AG04450 (cell line): ENCODE measurements at regions not wholly inside any gene's neighbourhood (a gene's known extent, or its start where the extent isn't known, plus 50 kb on each side); places are given as distances from the start of the nearest gene placed in this dataset.

Experiments
- CTCF ChIA-PET: fragments of 300-600, 350-600 bp; formaldehyde crosslinking; extraction: SDS; loops from one replicate; lab custom pipeline; 2022; ENCODE audit warnings: antibody characterized with exemption, inconsistent platforms; lab: Charles Lee
- POLR2A ChIA-PET: fragments of 350-600 bp; formaldehyde crosslinking; extraction: SDS; loops from one replicate; lab custom pipeline; 2021; ENCODE audit warnings: antibody characterized with exemption, inconsistent platforms; lab: Yijun Ruan, JAX
- DNase-seq: peaks from one replicate; pipeline ENCODE4 v3.0.0-alpha.2; 2011; ENCODE audit warnings: low read depth, low spot score
- H3K27ac ChIP-seq: one replicate; pipeline ENCODE4 v1.5.1; 2012; ENCODE audit warnings: low read depth, low read length, control low read depth
- H3K27me3 ChIP-seq: one replicate; pipeline ENCODE4 v1.6.0; 2012; ENCODE audit warnings: low read length; ENCODE audit not compliant: control insufficient read depth, insufficient read depth
- H3K4me3 ChIP-seq: 2 replicates; pipeline ENCODE4 v1.5.1; 2011; ENCODE audit warnings: mild to moderate bottlenecking, low read depth, low read length, control low read depth
- H3K9me3 ChIP-seq: 2 replicates; pipeline ENCODE4 v1.5.1; 2012; ENCODE audit warnings: low read length; ENCODE audit not compliant: control insufficient read depth, insufficient read depth
- TF ChIP-seq, protein P1 (sequence below): IDR thresholded peaks from 2 replicates; pipeline ENCODE4 v1.5.1; 2011; ENCODE audit warnings: low read depth, low read length, control low read depth, inconsistent platforms

GRCh38 chr3:83461411-83461810 lies 1497.4 kb upstream of the CADM2 start:
- no peak overlapping the region for H3K4me3 ChIP-seq
- ChIA-PET CTCF (no interaction called here), POLR2A (no interaction called here)
- H3K9me3 ChIP-seq, result no peaks in the 10 kb centered on the region
- H3K27ac ChIP-seq, result no peak overlapping the region
- no peaks in the 10 kb centered on the region for H3K27me3 ChIP-seq
- TF ChIP-seq, protein P1, sequence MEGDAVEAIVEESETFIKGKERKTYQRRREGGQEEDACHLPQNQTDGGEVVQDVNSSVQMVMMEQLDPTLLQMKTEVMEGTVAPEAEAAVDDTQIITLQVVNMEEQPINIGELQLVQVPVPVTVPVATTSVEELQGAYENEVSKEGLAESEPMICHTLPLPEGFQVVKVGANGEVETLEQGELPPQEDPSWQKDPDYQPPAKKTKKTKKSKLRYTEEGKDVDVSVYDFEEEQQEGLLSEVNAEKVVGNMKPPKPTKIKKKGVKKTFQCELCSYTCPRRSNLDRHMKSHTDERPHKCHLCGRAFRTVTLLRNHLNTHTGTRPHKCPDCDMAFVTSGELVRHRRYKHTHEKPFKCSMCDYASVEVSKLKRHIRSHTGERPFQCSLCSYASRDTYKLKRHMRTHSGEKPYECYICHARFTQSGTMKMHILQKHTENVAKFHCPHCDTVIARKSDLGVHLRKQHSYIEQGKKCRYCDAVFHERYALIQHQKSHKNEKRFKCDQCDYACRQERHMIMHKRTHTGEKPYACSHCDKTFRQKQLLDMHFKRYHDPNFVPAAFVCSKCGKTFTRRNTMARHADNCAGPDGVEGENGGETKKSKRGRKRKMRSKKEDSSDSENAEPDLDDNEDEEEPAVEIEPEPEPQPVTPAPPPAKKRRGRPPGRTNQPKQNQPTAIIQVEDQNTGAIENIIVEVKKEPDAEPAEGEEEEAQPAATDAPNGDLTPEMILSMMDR, result no peak
- no peak for DNase-seq

DNA sequence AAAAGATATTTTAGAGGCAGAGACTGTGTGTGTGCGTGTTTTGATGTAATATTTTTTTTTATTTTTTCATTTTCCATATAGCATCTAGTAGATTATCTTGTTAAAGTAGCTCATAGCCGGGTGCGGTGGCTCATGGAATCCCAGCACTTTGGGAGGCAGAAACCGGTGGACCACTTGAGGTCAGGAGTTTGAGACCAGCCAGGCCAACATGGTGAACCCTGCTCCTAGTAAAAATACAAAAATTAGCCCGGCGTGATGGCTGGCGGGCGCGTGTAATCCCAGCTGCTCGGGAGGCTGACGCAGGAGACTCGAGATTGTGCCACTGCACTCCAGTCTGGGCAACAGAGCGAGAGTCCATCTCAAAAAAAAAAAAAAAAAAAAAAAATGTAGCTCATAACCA lies 1481.2 kb upstream of the CADM2 start:
- no peaks in the 10 kb centered on the region for H3K27me3 ChIP-seq
- H3K27ac ChIP-seq, result no peak overlapping the region
- no peak for DNase-seq
- CTCF ChIA-PET, result no interaction called here
- peaks cover 4% of the 10 kb centered on the region for H3K9me3 ChIP-seq
- POLR2A ChIA-PET, result no interaction called here
- no peak overlapping the region for H3K4me3 ChIP-seq
- TF ChIP-seq, protein P1, result no peak

GRCh38 chr3:83482402-83483070 lies 1476.3 kb upstream of the CADM2 start:
- peaks cover 3% of the 10 kb centered on the region for H3K9me3 ChIP-seq
- CTCF ChIA-PET, result no interaction called here
- POLR2A ChIA-PET, result no interaction called here
- no peak overlapping the region for H3K27ac ChIP-seq
- TF ChIP-seq, protein P1, result no peak
- no peak for DNase-seq
- H3K27me3 ChIP-seq, result no peaks in the 10 kb centered on the region
- H3K4me3 ChIP-seq, result no peak overlapping the region

- TF ChIP-seq, protein P1, result no peak
- peaks cover 15% of the 10 kb centered on the region; the same call in 1 of the 2 replicates for H3K9me3 ChIP-seq
- ChIA-PET CTCF (no interaction called here), POLR2A (no interaction called here)
- DNase-seq, result no peak
- no peak overlapping the region for H3K4me3 ChIP-seq
- no peaks in the 10 kb centered on the region for H3K27me3 ChIP-seq
- no peak overlapping the region for H3K27ac ChIP-seq
These were observed 1462.3 kb upstream of the CADM2 start for GRCh38 chr3:83496462-83496861.

- TF ChIP-seq, protein P1, result no peak
- CTCF ChIA-PET, result no interaction called here
- H3K27ac ChIP-seq, result no peak overlapping the region
- POLR2A ChIA-PET, result no interaction called here
- no peaks in the 10 kb centered on the region for H3K27me3 ChIP-seq
- H3K9me3 ChIP-seq, result peaks cover 33% of the 10 kb centered on the region
- H3K4me3 ChIP-seq, result no peak overlapping the region
- no peak for DNase-seq
These were observed 1460.3 kb upstream of the CADM2 start for GRCh38 chr3:83498361-83499016.
